ENCODE measurements at regions not wholly inside any gene's neighbourhood (a gene's known extent, or its start where the extent isn't known, plus 50 kb on each side); places are given as distances from the start of the nearest gene placed in this dataset.

- TF ChIP-seq EZH2 (IDR thresholded peaks at IDR 0.05) = no peak
- no peak for TF ChIP-seq FOXP2 (optimal IDR thresholded peaks at IDR 0.05; ENCODE audit: control extremely low read depth, extremely low read length, insufficient read depth)
These were observed 137.0 kb upstream of the AGBL1 start for GRCh38 chr15:85942632-85943031.

Measured in SK-N-MC (cell line).